HFF-Myc (cell line): ENCODE measurements at regions not wholly inside any gene's neighbourhood (a gene's known extent, or its start where the extent isn't known, plus 50 kb on each side); places are given as distances from the start of the nearest gene placed in this dataset.

Source experiments
- DNase-seq: peaks from one replicate; pipeline ENCODE4 v3.0.0-alpha.2; 2011; ENCODE audit warnings: low read depth; ENCODE audit errors: extremely low read depth
- H3K4me3 ChIP-seq: replicated peaks from 2 replicates; pipeline ENCODE4 v1.5.1; 2011; ENCODE audit warnings: low read depth, mild to moderate bottlenecking, control low read depth, low read length
- CTCF ChIP-seq: IDR thresholded peaks from 2 replicates; pipeline ENCODE4 v1.5.1; 2012; ENCODE audit warnings: mild to moderate bottlenecking, low read depth, low read length, control low read depth; ENCODE audit errors: missing control alignments

DNA sequence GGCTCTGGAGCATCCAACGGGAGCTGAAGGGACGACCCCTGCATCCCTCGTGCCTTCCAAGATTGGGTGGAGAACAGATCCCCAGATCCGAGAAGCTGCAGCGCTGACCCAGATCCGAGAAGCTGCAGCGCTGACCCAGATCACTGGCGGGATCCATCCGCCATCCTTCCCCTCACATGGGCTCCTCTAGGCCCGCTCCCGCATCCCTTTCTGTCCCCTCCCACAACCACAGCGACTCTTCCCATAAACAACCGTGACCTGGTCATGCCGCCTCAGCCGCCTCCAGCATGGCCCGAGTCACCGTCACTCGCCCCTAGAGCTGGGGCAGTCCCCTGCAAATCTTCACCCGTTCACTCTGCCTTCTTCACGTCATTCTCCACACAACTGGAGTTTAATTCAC is 124.9 kb downstream of the UTP18 start:
- DNase-seq: no peak
- no peak overlapping the region for H3K4me3 ChIP-seq
- no peak for TF ChIP-seq CTCF

GRCh38 chr17:51387582-51387981 is 127.2 kb downstream of the UTP18 start:
- TF ChIP-seq CTCF: no peak
- no peak for DNase-seq
- no peak overlapping the region for H3K4me3 ChIP-seq

- no peak for DNase-seq
- TF ChIP-seq CTCF: no peak
- no peak overlapping the region for H3K4me3 ChIP-seq
Observed at GRCh38 chr17:51387986-51388385, 127.6 kb downstream of the UTP18 start.

DNA sequence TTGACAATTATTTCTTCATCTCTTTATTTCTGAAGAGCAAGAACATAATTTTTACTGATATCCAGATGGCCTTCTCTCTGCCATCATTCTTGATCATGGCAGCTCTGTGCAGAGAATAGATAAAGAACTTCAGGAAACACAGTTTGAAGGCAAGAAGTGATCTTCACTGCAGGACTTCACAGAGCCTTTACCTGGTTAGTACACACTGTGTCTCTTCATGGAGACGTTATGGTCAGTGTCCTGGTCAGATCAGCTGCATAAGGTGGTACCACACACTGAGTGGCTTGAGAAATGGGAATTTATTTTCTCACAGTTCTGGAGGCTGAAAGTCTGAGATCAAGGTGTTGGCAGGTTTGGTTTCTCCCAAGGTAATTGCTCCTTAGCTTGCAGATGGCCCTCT is 129.5 kb downstream of the UTP18 start:
- H3K4me3 ChIP-seq: no peak overlapping the region
- TF ChIP-seq CTCF: no peak
- DNase-seq: no peak

- DNase-seq: no peak
- TF ChIP-seq CTCF: no peak
- H3K4me3 ChIP-seq: no peak overlapping the region
Observed at GRCh38 chr17:51391982-51392654, 131.8 kb downstream of the UTP18 start.

DNA sequence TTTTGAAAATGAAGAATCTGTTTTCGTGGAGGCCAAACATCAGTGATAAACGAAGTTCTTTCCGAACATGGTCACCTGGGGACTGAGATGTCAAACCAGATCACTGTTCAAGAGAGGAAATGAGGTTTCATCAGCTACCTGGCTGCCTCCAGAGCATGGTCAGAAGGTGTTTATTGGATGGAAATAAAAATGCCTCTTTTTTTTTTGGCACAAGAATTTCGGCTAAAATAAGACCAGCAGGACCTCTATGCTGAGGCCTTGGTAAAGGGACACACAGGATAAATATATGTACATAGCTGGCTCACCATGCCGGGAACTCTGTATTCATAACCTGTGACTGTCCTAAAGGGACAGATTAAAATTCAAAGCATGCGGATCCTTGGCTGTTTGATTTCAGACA is 135.3 kb downstream of the UTP18 start:
- DNase-seq: no peak
- no peak overlapping the region for H3K4me3 ChIP-seq
- no peak for TF ChIP-seq CTCF

GRCh38 chr17:51397361-51398127 is 137.2 kb downstream of the UTP18 start:
- H3K4me3 ChIP-seq: no peak overlapping the region
- TF ChIP-seq CTCF: no peak
- no peak for DNase-seq
